ENCODE measurements at regions not wholly inside any gene's neighbourhood (a gene's known extent, or its start where the extent isn't known, plus 50 kb on each side); places are given as distances from the start of the nearest gene placed in this dataset.

- DNase-seq (ENCODE audit: extremely low spot score, unreplicated experiment) = no peak
- TF ChIP-seq, protein P1, sequence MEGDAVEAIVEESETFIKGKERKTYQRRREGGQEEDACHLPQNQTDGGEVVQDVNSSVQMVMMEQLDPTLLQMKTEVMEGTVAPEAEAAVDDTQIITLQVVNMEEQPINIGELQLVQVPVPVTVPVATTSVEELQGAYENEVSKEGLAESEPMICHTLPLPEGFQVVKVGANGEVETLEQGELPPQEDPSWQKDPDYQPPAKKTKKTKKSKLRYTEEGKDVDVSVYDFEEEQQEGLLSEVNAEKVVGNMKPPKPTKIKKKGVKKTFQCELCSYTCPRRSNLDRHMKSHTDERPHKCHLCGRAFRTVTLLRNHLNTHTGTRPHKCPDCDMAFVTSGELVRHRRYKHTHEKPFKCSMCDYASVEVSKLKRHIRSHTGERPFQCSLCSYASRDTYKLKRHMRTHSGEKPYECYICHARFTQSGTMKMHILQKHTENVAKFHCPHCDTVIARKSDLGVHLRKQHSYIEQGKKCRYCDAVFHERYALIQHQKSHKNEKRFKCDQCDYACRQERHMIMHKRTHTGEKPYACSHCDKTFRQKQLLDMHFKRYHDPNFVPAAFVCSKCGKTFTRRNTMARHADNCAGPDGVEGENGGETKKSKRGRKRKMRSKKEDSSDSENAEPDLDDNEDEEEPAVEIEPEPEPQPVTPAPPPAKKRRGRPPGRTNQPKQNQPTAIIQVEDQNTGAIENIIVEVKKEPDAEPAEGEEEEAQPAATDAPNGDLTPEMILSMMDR (IDR thresholded peaks at IDR 0.05) = no peak
- Mint-ChIP-seq H3K27ac (ENCODE audit: unreplicated experiment) (no peak overlapping the region), H3K36me3 (ENCODE audit: unreplicated experiment) (no peaks in the 10 kb centered on the region), H3K4me3 (ENCODE audit: unreplicated experiment) (no peak overlapping the region), H3K27me3 (ENCODE audit: unreplicated experiment) (no peaks in the 10 kb centered on the region), H3K9me3 (ENCODE audit: unreplicated experiment) (no peaks in the 10 kb centered on the region), H3K4me1 (ENCODE audit: unreplicated experiment) (peaks cover 52% of the 10 kb centered on the region)
Measured at GRCh38 chr18:45166836-45167551, 448.3 kb upstream of the SLC14A2 start.

- Mint-ChIP-seq H3K9me3 (ENCODE audit: unreplicated experiment) (no peaks in the 10 kb centered on the region), H3K27ac (ENCODE audit: unreplicated experiment) (no peak overlapping the region), H3K27me3 (ENCODE audit: unreplicated experiment) (no peaks in the 10 kb centered on the region), H3K4me3 (ENCODE audit: unreplicated experiment) (no peak overlapping the region), H3K4me1 (ENCODE audit: unreplicated experiment) (peaks cover 52% of the 10 kb centered on the region), H3K36me3 (ENCODE audit: unreplicated experiment) (no peaks in the 10 kb centered on the region)
- DNase-seq (ENCODE audit: extremely low spot score, unreplicated experiment) = no peak
- TF ChIP-seq, protein P1 (IDR thresholded peaks at IDR 0.05) = no peak
Measured at GRCh38 chr18:45167631-45168280, 447.5 kb upstream of the SLC14A2 start.

DNA sequence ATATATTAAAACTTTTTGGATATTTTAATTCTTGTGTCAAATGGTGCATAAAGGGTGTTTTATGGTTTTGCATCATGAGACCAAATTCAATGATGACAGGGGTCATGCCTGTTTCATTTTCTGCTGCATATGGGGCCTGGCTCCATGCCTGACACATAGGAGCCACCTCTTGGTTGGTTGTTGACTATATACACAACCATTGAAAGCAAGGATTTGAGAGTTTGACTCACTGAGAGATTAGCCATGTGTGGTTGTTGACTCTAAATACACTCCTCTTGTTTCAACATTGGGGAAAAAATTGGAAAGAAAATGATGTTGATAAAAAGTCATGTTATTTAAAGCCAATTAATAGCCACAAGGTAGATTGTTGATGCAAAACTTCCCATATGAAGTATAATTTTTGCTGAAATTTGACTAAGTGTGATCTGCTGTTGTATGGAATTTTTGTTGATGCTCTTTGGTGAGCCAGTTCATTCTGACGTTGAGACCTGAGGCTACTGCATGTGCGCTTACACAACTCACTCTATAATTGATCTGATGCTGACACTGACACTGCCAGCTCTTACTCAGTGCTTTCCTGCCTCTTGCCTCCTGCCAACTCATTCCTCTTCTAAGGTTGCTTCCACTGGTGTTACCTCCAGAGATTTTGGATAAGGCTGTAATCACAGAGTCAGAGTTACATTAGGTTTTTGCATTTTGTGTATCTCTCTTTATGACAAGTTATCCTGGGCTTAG lies 446.2 kb upstream of the SLC14A2 start:
- DNase-seq (ENCODE audit: extremely low spot score, unreplicated experiment) = no peak
- H3K27me3 Mint-ChIP-seq (ENCODE audit: unreplicated experiment) = no peaks in the 10 kb centered on the region
- no peak overlapping the region for H3K27ac Mint-ChIP-seq (ENCODE audit: unreplicated experiment)
- H3K4me1 Mint-ChIP-seq (ENCODE audit: unreplicated experiment) = peaks cover 46% of the 10 kb centered on the region
- no peaks in the 10 kb centered on the region for H3K36me3 Mint-ChIP-seq (ENCODE audit: unreplicated experiment)
- TF ChIP-seq, protein P1 (IDR thresholded peaks at IDR 0.05) = no peak
- no peak overlapping the region for H3K4me3 Mint-ChIP-seq (ENCODE audit: unreplicated experiment)
- H3K9me3 Mint-ChIP-seq (ENCODE audit: unreplicated experiment) = no peaks in the 10 kb centered on the region

DNA sequence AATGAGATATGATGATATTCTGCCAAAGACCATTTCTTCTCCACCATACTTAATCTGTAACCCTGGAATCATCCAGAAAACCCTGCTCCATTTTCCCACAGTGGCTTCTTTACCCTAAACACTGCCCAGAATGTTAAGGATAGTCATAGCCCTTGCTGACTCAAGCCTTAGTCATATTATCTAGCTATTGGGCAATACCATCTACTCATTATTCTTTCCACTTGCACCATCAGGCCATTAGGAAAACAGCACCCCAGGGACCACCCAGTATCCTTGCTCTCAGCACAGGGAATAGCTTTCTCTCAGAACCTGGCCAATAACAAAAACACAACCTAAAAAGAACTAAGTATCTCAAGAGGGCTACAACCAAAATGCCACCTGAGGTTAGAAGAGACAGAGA lies 445.7 kb upstream of the SLC14A2 start:
- no peaks in the 10 kb centered on the region for H3K36me3 Mint-ChIP-seq (ENCODE audit: unreplicated experiment)

More for the DNA sequence above, 445.7 kb upstream of the SLC14A2 start:
- Mint-ChIP-seq H3K4me3 (ENCODE audit: unreplicated experiment) (no peak overlapping the region), H3K9me3 (ENCODE audit: unreplicated experiment) (no peaks in the 10 kb centered on the region), H3K27ac (ENCODE audit: unreplicated experiment) (no peak overlapping the region), H3K4me1 (ENCODE audit: unreplicated experiment) (peaks cover 41% of the 10 kb centered on the region), H3K27me3 (ENCODE audit: unreplicated experiment) (no peaks in the 10 kb centered on the region)
- DNase-seq (ENCODE audit: extremely low spot score, unreplicated experiment) = no peak
- TF ChIP-seq, protein P1 (IDR thresholded peaks at IDR 0.05) = no peak

Measured in osteocyte (in vitro differentiated cells).